ENCODE measurements at regions not wholly inside any gene's neighbourhood (a gene's known extent, or its start where the extent isn't known, plus 50 kb on each side); places are given as distances from the start of the nearest gene placed in this dataset.

GRCh38 chr2:215836881-215837280, 176.5 kb downstream of the MREG start:
- BruUV-seq (replicated peaks): no TSS peak
- Histone ChIP-seq H3K9ac (ENCODE audit: control insufficient read depth, insufficient read depth, low read length) (no peak overlapping the region), H3K9me3 (replicated peaks; ENCODE audit: control insufficient read depth, insufficient read depth, low read length) (no peaks in the 10 kb centered on the region), H3K4me1 (ENCODE audit: control insufficient read depth, insufficient read depth, low read length) (peaks cover 26% of the 10 kb centered on the region), H2AFZ (ENCODE audit: control insufficient read depth, low read depth, low read length) (no peak overlapping the region), H3K36me3 (ENCODE audit: control insufficient read depth in 2 of 2, insufficient read depth in 2 of 2, low read length in 1 of 2) (no peaks in the 10 kb centered on the region), H4K20me1 (ENCODE audit: control insufficient read depth, insufficient read depth) (no peaks in the 10 kb centered on the region), H3K27ac (ENCODE audit: control insufficient read depth, insufficient read depth) (no peak overlapping the region), H3K4me2 (ENCODE audit: control insufficient read depth, insufficient read depth) (no peak overlapping the region), H3K79me2 (ENCODE audit: control insufficient read depth, insufficient read depth, low read length) (no peaks in the 10 kb centered on the region), H3K4me3 (no peak overlapping the region), H3K27me3 (replicated peaks in 1 of 2; ENCODE audit: control insufficient read depth in 2 of 2, insufficient read depth in 2 of 2, low read length in 1 of 2) (no peaks in the 10 kb centered on the region)
- intact Hi-C loops (cut with micrococcal nuclease; ENCODE audit: unreplicated experiment) (loop anchor here (10.0 kb wide), 1 partner anchor 522 kb away; the partner anchor contains the start of gene ATIC), in situ Hi-C loops (cut with MboI) (no loop called here)
- no peak for FAIRE-seq
- ATAC-seq: no peak
- RAD21 ChIA-PET (ENCODE audit: unreplicated experiment): no interaction called here
- 64% methylated on average over 4 of the region's 4 CpGs for WGBS (ENCODE audit: insufficient coverage, insufficient replicate concordance, low lambda C conversion rate, missing lambda C conversion rate)
- DNase-seq (ENCODE audit: low read depth, low spot score): no peak
- POLR2A ChIA-PET: no interaction called here
- SMC1A ChIA-PET (ENCODE audit: uncharacterized antibody, unreplicated experiment): interaction anchor here (1.2 to 1.5 kb wide), 2 partner anchors 9 kb away, joined by 5 to 6 read pairs; no protein-coding TSS in a partner anchor
- TF ChIP-seq CHD4 (IDR thresholded peaks at IDR 0.05): no peak
- TF ChIP-seq KAT2A (conservative IDR thresholded peaks at IDR 0.05; ENCODE audit: control insufficient read depth, low read depth, low read length): no peak
- TF ChIP-seq ZBTB40 (IDR thresholded peaks at IDR 0.05; ENCODE audit: borderline replicate concordance): no peak
- TF ChIP-seq ZNF384 (IDR thresholded peaks at IDR 0.05; ENCODE audit: borderline replicate concordance, low read depth, low read length): no peak
- no peak for TF ChIP-seq RCOR1 (conservative IDR thresholded peaks at IDR 0.05; ENCODE audit: low read depth, low read length)
- TF ChIP-seq SREBF2 (IDR thresholded peaks at IDR 0.05; ENCODE audit: low read length): no peak
- no peak for TF ChIP-seq ZNF687 (IDR thresholded peaks at IDR 0.05)
- no peak for TF ChIP-seq PKNOX1 (IDR thresholded peaks at IDR 0.05)
- CTCF ChIA-PET: interaction anchor here (1.1 to 1.2 kb wide), 2 partner anchors 8 to 35 kb away, joined by 3 read pairs; no protein-coding TSS in a partner anchor
